GM21515 (cell line): ENCODE measurements at regions not wholly inside any gene's neighbourhood (a gene's known extent, or its start where the extent isn't known, plus 50 kb on each side); places are given as distances from the start of the nearest gene placed in this dataset.

Source experiments
- ATAC-seq: cut with Tn5 transposase; IDR thresholded peaks from one replicate; pipeline ENCODE4 v1.9.1; 2021; ENCODE audit not compliant: unreplicated experiment

GRCh38 chr5:163385824-163386223, 51.6 kb upstream of the CCNG1 start:
- ATAC-seq, result no peak

GRCh38 chr5:163386352-163386751, 51.0 kb upstream of the CCNG1 start:
- no peak for ATAC-seq

GRCh38 chr5:163387589-163388343, 49.6 kb upstream of the CCNG1 start:
- no peak for ATAC-seq
